RCC 7860 (cell line): ENCODE measurements at regions not wholly inside any gene's neighbourhood (a gene's known extent, or its start where the extent isn't known, plus 50 kb on each side); places are given as distances from the start of the nearest gene placed in this dataset.

Source experiments
- DNase-seq: peaks from one replicate; pipeline ENCODE4 v3.0.0-alpha.2; 2015; ENCODE audit warnings: low spot score
- FAIRE-seq: peaks from 2 replicates; lab custom pipeline; 2012; peaks lifted over from hg19 to GRCh38; lab: Jason Lieb, UNC

DNA sequence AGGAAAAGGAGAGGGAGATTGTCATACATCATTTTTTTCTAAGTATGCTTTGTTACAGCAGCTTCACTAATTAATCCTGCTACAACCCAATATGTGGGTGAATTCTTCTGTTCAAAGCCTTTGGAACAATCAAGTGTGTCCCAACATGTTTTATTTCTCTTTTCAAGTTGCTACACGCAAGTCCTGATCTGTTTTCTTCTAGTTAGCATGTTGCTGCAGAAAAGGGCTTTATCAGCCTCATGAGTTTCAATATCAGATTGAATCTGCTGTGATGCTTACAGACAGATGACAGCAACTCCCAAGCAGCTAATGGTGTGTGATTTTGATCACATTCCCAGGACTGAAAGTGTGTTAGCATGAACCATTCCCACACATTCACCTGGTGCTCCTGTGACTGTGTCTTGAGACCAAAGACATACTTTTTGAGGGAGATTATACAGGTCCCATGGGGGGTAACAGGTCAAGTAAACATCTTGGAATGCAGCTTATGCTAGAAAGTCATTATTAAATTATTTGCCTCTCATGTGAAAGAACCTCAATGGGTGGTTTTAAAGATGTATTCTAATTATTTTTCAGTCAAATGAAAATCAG lies 96.9 kb upstream of the KCNJ16 start:
- no peak for FAIRE-seq
- DNase-seq = no peak

DNA sequence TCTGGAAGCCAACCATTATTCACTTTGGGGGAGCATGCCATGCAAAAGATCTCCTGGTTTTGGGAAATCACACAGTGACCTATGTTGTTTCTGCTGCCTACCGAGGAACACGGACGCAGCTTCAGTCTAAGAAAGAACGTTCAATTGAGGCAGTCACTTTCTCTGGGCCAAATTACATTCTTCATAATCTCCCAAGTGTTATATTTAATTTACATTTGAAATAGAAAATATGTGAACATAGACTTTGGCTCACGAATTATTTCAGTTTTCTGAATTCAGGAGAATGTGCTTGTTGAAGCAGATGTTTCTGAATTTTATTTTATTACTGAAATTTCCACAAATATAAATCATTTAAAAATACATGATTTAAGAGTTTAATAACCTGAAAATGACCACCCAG lies 93.6 kb upstream of the KCNJ16 start:
- FAIRE-seq (no peak), DNase-seq (no peak)

DNA sequence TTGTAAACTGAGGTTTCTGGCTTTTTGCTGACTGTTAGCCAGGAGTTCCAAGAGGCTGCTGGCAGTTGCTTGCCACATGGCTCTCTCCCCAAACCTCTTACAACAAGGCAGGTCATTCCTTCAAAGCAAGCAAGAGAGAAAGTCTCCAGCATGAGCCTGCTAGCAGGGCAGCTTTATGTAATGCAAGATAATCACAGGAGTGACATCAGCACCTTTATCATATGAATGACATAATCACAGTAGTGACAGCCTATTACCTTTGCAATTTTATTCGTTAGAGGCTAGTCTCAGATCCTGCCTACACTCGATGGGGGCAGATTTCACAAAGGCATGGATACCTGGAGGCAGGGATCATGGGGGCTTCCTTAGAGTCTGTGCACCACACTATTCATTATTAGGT lies 79.5 kb upstream of the KCNJ16 start:
- FAIRE-seq (no peak), DNase-seq (no peak)

DNA sequence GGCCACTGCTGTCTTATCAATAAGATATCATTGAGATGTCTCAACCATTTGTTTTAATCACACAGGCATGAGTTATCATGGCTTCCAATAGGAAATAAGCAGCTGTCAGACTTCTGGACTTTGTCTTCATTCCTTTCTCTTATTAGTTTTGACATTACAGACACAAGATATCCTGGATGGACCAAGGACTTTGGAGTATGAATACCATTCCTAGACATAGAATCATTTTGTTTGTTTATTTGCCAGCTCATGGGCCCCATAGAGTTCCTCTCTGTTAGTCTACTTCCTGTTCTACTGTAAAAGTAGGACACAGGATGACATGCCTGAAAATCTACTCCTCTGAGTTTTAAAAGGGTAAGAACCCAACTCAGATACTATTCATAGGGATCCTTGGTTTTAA lies 77.7 kb upstream of the KCNJ16 start:
- FAIRE-seq (no peak), DNase-seq (peak; percentile 9)

DNA sequence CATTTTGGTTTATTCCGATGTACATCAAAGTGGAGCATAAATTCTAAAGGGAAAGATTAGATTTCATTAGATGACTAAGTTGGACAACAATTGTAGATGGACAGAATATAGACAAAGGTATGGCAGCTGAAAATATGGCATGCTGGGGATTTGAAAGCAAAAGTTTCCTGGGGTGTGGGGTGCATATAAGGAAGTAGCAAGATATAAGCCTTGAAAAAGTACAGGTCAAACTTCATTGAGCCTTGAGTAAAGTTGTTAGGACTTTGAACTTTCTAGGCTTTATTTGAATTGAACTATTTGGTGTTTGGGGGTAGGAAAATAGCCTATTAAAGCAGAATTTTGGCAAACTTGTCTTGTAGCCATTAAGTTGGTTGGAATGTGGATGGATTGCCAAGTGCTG lies 75.8 kb upstream of the KCNJ16 start:
- no peak for DNase-seq
- FAIRE-seq = no peak

DNA sequence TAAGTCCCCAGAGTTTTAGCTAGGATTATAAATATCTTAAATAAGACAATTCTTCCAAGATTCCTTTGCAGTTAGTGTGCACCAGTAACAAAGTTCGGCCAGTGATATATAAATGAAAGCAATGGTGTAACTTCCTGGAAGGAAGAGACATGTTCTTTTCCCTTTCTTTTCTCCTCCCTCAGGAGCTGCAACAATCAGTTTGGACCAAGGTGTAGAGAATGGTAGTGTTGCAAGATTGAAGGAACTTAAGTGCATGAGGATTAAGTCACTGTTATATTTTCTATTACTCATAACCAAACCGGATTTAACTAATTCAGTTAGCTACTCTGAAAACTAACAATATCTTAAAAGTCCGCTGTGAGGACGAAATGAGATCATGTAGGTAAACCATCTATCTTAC lies 68.9 kb upstream of the KCNJ16 start:
- DNase-seq (no peak), FAIRE-seq (no peak)

DNA sequence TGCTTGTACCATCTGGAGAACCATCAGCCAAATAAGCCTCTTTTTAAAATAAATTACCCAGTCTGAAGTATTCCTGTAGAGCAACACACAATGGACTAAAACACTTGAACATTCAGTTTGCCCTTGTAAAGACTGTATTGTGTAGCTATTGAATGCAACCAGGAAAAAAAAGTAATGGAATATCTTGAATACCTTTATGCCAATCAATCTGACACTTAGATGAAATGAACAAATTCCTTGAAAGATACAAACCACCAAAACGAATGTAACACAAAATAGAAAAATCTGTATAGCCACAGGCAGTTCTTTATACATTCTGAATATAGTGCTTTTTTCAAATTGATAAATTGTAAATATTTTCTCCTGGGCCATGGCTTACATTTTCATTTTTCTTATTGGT lies 63.3 kb upstream of the KCNJ16 start:
- DNase-seq = no peak
- FAIRE-seq = no peak

- FAIRE-seq = no peak
- DNase-seq = no peak
These were observed 61.1 kb upstream of the KCNJ16 start for GRCh38 chr17:70013911-70014310.

GRCh38 chr17:70017112-70017511 lies 57.9 kb upstream of the KCNJ16 start:
- DNase-seq (no peak), FAIRE-seq (no peak)

DNA sequence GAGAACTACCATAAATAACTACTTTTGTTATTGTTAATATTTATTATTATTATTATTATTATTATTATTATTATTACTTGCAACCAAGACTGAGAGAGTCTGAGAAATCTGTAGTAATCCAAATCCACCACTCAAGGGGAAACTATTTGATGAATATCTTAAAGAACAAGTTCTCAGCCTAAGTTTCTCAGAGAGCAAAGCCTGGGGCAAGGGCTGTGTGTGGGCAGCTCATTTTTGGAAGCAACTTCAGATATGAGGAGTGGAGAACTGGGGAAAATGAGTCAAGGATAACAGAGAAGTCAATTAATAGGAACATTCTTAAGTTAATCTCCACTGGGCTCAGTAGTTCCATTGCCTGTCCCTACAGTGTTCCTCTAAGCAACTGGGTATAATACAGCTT lies 57.1 kb upstream of the KCNJ16 start:
- DNase-seq (no peak), FAIRE-seq (no peak)

DNA sequence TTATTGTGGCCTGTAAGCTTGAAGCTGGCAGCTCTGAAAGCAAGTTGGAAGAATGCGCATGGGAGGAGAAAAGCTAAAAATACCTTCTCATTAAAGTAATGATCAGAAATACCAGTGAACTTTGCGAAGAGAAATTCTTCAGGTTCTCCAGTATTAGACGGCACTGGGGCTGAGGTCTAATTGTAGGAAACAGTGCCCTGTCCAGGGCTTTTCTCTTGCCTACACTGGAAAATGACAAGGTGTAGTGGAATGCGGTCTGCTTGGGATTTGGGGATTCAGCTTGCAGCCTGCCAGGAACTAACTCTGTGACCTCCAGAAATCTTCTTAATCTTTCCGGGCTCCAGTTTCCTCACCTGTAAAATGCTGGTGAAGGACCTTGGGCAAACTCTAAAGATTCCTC lies 53.3 kb upstream of the KCNJ16 start:
- FAIRE-seq (no peak), DNase-seq (no peak)

DNA sequence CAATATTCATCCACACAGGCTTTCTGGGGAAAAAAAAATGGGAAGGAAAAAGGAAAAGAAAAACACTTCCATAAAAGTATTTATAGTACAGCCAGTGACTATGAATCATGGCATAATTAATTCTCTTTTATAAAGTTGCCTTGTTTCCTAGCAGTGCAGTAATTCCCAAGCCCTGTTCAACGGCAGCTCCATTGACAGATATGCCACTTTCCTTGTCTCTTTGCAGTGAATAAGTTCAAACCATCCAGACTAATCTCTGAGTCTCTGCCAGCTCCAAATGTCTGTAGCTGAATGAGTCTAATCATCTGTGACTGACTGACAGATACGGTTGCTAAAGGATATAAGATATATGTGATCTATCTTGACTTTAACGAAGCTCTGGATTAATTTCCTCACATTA lies 52.9 kb upstream of the KCNJ16 start:
- DNase-seq (no peak), FAIRE-seq (no peak)

GRCh38 chr17:70024253-70024652 lies 50.8 kb upstream of the KCNJ16 start:
- FAIRE-seq (no peak), DNase-seq (no peak)
